ENCODE measurements at regions not wholly inside any gene's neighbourhood (a gene's known extent, or its start where the extent isn't known, plus 50 kb on each side); places are given as distances from the start of the nearest gene placed in this dataset.
A peak's percentile ranks its signal among the peaks of the same experiment; 100 is the strongest.

DNA sequence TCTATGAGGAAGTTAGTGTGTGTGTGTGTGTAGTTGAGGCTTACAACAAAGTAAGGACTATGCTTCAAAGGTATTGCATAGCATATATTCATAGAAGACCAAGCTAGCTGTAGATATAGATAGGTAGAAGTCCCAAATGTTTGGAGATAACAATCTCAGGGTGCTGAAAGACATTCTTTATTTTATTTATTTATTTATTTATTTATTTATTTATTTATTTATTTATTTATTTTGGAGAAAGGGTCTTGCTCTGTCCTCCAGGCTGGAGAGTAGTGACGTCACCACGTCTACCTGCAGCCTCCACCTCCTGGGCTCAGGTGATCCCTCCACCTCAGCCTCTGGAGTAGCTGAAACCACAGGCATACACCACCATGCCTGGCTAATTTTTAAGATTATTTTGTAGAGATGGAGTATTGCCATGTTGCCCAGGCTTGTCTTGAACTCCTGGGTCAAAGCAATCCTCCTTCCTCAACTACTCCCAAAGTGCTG lies 284.6 kb upstream of the KIF2B start (continued):
- TF ChIP-seq ZNF677 (tag by site-specific recombination; IDR thresholded peaks at IDR 0.05) (no peak), ZNF114 (tag by site-specific recombination; IDR thresholded peaks at IDR 0.05) (no peak), ZBTB8A (tag by site-specific recombination; IDR thresholded peaks at IDR 0.05) (peak; percentile 33; the same call in 1 of the 2 replicates), ZNF560 (tag by site-specific recombination; IDR thresholded peaks at IDR 0.05; ENCODE audit: borderline replicate concordance) (0 out of 2 replicates have a peak, but pooled peaks have one; percentile 26), ZNF202 (tag by site-specific recombination; IDR thresholded peaks at IDR 0.05; ENCODE audit: borderline replicate concordance) (0 out of 2 replicates have a peak, but pooled peaks have one; percentile 11), ZNF571 (tag by site-specific recombination; IDR thresholded peaks at IDR 0.05) (no peak), FEZF1 (tag by site-specific recombination; IDR thresholded peaks at IDR 0.05) (no peak), ZIC2 (tag by site-specific recombination; IDR thresholded peaks at IDR 0.05) (no peak)
- TF ChIP-seq, protein P1, sequence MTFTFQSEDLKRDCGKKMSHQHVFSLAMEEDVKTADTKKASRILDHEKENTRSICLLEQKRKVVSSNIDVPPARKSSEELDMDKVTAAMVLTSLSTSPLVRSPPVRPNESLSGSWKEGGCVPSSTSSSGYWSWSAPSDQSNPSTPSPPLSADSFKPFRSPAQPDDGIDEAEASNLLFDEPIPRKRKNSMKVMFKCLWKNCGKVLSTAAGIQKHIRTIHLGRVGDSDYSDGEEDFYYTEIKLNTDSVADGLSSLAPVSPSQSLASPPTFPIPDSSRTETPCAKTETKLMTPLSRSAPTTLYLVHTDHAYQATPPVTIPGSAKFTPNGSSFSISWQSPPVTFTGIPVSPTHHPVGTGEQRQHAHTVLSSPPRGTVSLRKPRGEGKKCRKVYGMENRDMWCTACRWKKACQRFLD (tag by site-specific recombination; IDR thresholded peaks at IDR 0.05), result no peak
- TF ChIP-seq, protein P2, sequence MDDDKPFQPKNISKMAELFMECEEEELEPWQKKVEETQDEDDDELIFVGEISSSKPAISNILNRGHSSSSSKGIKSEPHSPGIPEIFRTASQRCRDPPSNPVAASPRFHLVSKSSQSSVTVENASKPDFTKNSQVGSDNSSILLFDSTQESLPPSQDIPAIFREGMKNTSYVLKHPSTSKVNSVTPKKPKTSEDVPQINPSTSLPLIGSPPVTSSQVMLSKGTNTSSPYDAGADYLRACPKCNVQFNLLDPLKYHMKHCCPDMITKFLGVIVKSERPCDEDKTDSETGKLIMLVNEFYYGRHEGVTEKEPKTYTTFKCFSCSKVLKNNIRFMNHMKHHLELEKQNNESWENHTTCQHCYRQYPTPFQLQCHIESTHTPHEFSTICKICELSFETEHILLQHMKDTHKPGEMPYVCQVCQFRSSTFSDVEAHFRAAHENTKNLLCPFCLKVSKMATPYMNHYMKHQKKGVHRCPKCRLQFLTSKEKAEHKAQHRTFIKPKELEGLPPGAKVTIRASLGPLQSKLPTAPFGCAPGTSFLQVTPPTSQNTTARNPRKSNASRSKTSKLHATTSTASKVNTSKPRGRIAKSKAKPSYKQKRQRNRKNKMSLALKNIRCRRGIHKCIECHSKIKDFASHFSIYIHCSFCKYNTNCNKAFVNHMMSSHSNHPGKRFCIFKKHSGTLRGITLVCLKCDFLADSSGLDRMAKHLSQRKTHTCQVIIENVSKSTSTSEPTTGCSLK (tag by site-specific recombination; IDR thresholded peaks at IDR 0.05), result no peak
- TF ChIP-seq, protein P3, sequence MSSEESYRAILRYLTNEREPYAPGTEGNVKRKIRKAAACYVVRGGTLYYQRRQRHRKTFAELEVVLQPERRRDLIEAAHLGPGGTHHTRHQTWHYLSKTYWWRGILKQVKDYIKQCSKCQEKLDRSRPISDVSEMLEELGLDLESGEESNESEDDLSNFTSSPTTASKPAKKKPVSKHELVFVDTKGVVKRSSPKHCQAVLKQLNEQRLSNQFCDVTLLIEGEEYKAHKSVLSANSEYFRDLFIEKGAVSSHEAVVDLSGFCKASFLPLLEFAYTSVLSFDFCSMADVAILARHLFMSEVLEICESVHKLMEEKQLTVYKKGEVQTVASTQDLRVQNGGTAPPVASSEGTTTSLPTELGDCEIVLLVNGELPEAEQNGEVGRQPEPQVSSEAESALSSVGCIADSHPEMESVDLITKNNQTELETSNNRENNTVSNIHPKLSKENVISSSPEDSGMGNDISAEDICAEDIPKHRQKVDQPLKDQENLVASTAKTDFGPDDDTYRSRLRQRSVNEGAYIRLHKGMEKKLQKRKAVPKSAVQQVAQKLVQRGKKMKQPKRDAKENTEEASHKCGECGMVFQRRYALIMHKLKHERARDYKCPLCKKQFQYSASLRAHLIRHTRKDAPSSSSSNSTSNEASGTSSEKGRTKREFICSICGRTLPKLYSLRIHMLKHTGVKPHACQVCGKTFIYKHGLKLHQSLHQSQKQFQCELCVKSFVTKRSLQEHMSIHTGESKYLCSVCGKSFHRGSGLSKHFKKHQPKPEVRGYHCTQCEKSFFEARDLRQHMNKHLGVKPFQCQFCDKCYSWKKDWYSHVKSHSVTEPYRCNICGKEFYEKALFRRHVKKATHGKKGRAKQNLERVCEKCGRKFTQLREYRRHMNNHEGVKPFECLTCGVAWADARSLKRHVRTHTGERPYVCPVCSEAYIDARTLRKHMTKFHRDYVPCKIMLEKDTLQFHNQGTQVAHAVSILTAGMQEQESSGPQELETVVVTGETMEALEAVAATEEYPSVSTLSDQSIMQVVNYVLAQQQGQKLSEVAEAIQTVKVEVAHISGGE (tag by site-specific recombination; conservative IDR thresholded peaks at IDR 0.05; ENCODE audit: low read depth), result peak; percentile 61

DNA sequence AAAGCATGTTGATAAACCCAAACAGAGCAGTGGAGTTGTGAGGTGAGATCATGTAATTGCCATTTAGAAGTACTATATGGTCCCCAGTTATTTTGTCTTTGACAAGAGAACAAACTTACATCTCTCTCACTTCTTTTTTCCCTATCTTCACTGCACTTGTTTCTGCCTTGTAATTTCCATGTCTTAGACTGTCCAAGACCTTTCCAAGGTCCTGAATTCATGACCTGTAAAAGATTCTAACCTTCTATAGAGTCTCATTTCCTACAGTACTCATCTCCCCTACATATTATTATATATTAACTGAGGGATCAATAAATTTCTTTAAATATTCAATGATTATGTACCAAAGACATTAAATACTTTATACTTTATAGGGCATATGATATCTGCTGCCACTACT lies 295.3 kb upstream of the KIF2B start:
- no peaks in the 10 kb centered on the region for H3K36me3 ChIP-seq (ENCODE audit: control insufficient read depth in 2 of 2, insufficient read depth in 1 of 2, low read length in 2 of 2)
- ChIA-PET CTCF (interaction anchor here (0.5 kb wide), 1 partner anchor 326 kb away, joined by 4 read pairs; no protein-coding TSS in a partner anchor), POLR2A (no interaction called here)
- no peak for TF ChIP-seq ZXDB (tag by site-specific recombination; IDR thresholded peaks at IDR 0.05)
- TF ChIP-seq, protein P4, sequence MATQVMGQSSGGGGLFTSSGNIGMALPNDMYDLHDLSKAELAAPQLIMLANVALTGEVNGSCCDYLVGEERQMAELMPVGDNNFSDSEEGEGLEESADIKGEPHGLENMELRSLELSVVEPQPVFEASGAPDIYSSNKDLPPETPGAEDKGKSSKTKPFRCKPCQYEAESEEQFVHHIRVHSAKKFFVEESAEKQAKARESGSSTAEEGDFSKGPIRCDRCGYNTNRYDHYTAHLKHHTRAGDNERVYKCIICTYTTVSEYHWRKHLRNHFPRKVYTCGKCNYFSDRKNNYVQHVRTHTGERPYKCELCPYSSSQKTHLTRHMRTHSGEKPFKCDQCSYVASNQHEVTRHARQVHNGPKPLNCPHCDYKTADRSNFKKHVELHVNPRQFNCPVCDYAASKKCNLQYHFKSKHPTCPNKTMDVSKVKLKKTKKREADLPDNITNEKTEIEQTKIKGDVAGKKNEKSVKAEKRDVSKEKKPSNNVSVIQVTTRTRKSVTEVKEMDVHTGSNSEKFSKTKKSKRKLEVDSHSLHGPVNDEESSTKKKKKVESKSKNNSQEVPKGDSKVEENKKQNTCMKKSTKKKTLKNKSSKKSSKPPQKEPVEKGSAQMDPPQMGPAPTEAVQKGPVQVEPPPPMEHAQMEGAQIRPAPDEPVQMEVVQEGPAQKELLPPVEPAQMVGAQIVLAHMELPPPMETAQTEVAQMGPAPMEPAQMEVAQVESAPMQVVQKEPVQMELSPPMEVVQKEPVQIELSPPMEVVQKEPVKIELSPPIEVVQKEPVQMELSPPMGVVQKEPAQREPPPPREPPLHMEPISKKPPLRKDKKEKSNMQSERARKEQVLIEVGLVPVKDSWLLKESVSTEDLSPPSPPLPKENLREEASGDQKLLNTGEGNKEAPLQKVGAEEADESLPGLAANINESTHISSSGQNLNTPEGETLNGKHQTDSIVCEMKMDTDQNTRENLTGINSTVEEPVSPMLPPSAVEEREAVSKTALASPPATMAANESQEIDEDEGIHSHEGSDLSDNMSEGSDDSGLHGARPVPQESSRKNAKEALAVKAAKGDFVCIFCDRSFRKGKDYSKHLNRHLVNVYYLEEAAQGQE (tag by site-specific recombination; IDR thresholded peaks at IDR 0.05), result 0 out of 2 replicates have a peak, but pooled peaks have one; percentile 40
- H3K27ac ChIP-seq (ENCODE audit: extremely low read depth, low read depth, low read length), result no peak overlapping the region
- no peaks in the 10 kb centered on the region for H3K4me1 ChIP-seq (ENCODE audit: control insufficient read depth, insufficient read depth, low read length)
- H3K4me3 ChIP-seq (ENCODE audit: low read depth, low read length), result no peak overlapping the region
- no peaks in the 10 kb centered on the region for H3K9me3 ChIP-seq (ENCODE audit: control insufficient read depth, insufficient read depth, low read depth, low read length)
